Neural crest cell (in vitro differentiated cells): ENCODE measurements at regions not wholly inside any gene's neighbourhood (a gene's known extent, or its start where the extent isn't known, plus 50 kb on each side); places are given as distances from the start of the nearest gene placed in this dataset.
A peak's percentile ranks its signal among the peaks of the same experiment; 100 is the strongest.

Experiments
- DNase-seq: peaks from one replicate; pipeline ENCODE4 v3.0.0; 2021; ENCODE audit warnings: low read depth, mixed read lengths, low spot score
- H3K27ac Mint-ChIP-seq: one replicate; pipeline ENCODE4 v1.8.0; 2021; ENCODE audit warnings: mild to moderate bottlenecking, mixed read lengths; ENCODE audit not compliant: unreplicated experiment
- H3K27me3 Mint-ChIP-seq: 2 replicates; pipeline ENCODE4 v1.8.0; 2021; ENCODE audit warnings: low read depth, mild to moderate bottlenecking, mixed read lengths
- H3K36me3 Mint-ChIP-seq: 2 replicates; pipeline ENCODE4 v1.8.0; 2021; ENCODE audit warnings: low read depth, mild to moderate bottlenecking, mixed read lengths
- H3K4me1 Mint-ChIP-seq: 2 replicates; pipeline ENCODE4 v1.8.0; 2021; ENCODE audit warnings: mixed read lengths
- H3K4me3 Mint-ChIP-seq: one replicate; pipeline ENCODE4 v1.8.0; 2021; ENCODE audit warnings: mild to moderate bottlenecking, mixed read lengths
- H3K9me3 Mint-ChIP-seq: 2 replicates; pipeline ENCODE4 v1.8.0; 2021; ENCODE audit warnings: mixed read lengths
- TF ChIP-seq, protein P1 (sequence below): fragments of 200-600 bp; sonication (generic); conservative IDR thresholded peaks from 2 replicates; pipeline ENCODE4 v1.5.0; 2021; ENCODE audit warnings: antibody characterized with exemption, mild to moderate bottlenecking

DNA sequence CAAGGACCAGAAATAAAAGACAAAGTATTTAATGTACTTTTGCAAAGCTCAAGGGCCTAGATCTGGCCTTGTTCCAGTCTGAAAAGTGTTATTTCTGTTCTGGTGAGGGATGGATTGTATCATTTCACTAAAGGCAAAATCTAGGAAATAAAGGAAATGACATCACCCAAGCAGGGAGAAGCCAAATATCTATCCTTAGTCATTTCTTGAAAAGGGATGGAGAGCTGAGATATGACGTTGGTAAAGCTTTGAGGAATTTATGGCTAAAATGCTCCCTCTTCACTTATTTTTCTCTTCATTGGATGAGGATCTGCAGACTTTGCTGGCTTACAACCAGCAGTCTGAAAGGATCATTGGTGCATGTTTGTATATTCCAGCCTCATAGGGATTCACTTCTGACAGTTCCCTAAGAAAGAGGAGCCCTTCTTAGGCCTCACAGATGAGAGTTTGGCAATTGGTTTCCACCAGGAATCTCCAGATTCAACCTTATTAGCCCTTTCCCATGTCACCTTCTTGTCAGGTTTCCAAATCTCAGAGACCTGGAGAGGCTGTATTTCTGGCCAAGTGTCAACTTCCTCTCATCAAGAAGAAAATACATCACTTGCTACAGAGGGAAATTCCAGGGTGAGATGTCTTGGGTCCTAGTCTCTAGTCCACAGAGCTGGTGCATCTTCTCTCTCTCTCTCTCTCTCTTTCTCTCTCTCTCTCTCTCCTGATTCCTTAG lies 93.7 kb upstream of the BOC start:
- H3K4me1 Mint-ChIP-seq = peaks cover 9% of the 10 kb centered on the region

DNA sequence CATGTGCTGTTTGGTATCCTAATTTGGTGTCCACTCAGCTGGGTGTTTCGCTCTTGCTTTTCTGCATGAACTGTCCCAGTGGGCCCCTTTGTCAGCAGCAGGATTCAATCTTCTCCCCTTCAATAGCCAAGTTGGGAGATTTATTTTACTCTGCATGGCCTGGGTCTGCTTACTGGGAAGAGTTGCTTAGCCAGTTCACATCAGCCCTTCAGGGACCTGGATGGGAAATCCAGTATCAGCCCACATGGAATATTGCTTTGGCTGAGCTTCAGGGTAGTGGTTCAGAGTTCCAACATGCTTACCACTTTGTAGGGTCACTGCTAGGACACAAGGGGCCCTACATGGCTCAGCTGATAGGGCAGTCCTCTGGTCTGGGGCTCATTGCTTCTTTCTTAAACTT lies 93.0 kb upstream of the BOC start:
- Mint-ChIP-seq H3K9me3 (no peaks in the 10 kb centered on the region), H3K4me3 (no peak overlapping the region), H3K4me1 (peaks cover 9% of the 10 kb centered on the region), H3K36me3 (no peaks in the 10 kb centered on the region), H3K27ac (peak overlapping the region; percentile 12), H3K27me3 (no peaks in the 10 kb centered on the region)
- DNase-seq = no peak
- TF ChIP-seq, protein P1, sequence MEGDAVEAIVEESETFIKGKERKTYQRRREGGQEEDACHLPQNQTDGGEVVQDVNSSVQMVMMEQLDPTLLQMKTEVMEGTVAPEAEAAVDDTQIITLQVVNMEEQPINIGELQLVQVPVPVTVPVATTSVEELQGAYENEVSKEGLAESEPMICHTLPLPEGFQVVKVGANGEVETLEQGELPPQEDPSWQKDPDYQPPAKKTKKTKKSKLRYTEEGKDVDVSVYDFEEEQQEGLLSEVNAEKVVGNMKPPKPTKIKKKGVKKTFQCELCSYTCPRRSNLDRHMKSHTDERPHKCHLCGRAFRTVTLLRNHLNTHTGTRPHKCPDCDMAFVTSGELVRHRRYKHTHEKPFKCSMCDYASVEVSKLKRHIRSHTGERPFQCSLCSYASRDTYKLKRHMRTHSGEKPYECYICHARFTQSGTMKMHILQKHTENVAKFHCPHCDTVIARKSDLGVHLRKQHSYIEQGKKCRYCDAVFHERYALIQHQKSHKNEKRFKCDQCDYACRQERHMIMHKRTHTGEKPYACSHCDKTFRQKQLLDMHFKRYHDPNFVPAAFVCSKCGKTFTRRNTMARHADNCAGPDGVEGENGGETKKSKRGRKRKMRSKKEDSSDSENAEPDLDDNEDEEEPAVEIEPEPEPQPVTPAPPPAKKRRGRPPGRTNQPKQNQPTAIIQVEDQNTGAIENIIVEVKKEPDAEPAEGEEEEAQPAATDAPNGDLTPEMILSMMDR = no peak

More for the DNA sequence above, 93.7 kb upstream of the BOC start:
- H3K27me3 Mint-ChIP-seq = no peaks in the 10 kb centered on the region
- H3K9me3 Mint-ChIP-seq = no peaks in the 10 kb centered on the region
- no peaks in the 10 kb centered on the region for H3K36me3 Mint-ChIP-seq
- DNase-seq = no peak
- H3K4me3 Mint-ChIP-seq = no peak overlapping the region
- TF ChIP-seq, protein P1 = no peak
- H3K27ac Mint-ChIP-seq = no peak overlapping the region

GRCh38 chr3:113124256-113124830 lies 87.0 kb upstream of the BOC start:
- Mint-ChIP-seq H3K4me1 (peaks cover 37% of the 10 kb centered on the region), H3K9me3 (no peaks in the 10 kb centered on the region), H3K36me3 (no peaks in the 10 kb centered on the region), H3K27ac (peak overlapping the region; percentile 87), H3K4me3 (peak overlapping the region; percentile 31), H3K27me3 (no peaks in the 10 kb centered on the region)
- TF ChIP-seq, protein P1 = no peak
- no peak for DNase-seq

GRCh38 chr3:113125951-113126350 lies 85.4 kb upstream of the BOC start:
- TF ChIP-seq, protein P1 = no peak
- Mint-ChIP-seq H3K4me3 (no peak overlapping the region), H3K9me3 (no peaks in the 10 kb centered on the region)

DNA sequence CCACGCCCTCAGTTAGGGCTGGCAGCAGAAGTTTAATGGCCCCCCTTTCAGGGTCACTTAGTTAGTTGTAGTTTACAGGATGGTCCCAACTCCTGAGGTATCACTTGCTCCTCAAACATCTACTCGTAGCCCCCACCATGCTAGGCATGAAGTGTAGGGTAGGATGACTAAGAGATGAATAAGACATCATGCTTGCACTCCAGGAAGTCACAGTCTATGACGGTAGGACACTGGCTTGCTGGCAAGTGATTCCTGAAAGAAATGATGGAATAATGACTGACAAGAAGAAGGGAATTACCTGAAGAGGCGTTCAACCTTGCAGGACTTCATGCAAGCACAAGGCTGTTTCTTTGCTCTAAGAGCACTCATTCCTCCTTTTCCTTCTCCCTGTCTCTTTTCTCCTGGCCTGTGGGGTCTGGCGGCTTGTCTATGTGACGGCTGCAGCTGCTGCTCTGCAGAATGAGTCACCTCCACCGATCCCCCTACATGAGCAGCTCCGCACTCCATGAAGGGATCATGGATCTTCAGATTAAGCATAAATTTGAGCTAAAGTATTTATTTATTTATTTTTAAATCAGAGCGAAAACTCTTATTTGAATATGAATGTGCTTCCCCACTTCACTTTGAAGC lies 82.9 kb upstream of the BOC start:
- no peak for DNase-seq
- Mint-ChIP-seq H3K27me3 (no peaks in the 10 kb centered on the region), H3K9me3 (no peaks in the 10 kb centered on the region), H3K27ac (peak overlapping the region; percentile 63), H3K4me1 (peaks cover 46% of the 10 kb centered on the region), H3K36me3 (no peaks in the 10 kb centered on the region), H3K4me3 (no peak overlapping the region)
- TF ChIP-seq, protein P1 = no peak

More at GRCh38 chr3:113125951-113126350, 85.4 kb upstream of the BOC start:
- no peaks in the 10 kb centered on the region for H3K36me3 Mint-ChIP-seq
- no peak for DNase-seq
- H3K4me1 Mint-ChIP-seq = peaks cover 43% of the 10 kb centered on the region
- H3K27ac Mint-ChIP-seq = no peak overlapping the region
- no peaks in the 10 kb centered on the region for H3K27me3 Mint-ChIP-seq
